Liver (tissue), 7 donors: ENCODE measurements at regions not wholly inside any gene's neighbourhood (a gene's known extent, or its start where the extent isn't known, plus 50 kb on each side); places are given as distances from the start of the nearest gene placed in this dataset.

Source experiments
- DNase-seq: peaks from one replicate; pipeline ENCODE4 v3.0.0-alpha.2; 2017; ENCODE audit warnings: low spot score
- H3K27ac ChIP-seq, 2 donors: one replicate each; pipeline ENCODE4 v1.7.0; 2013; ENCODE audit warnings: inconsistent platforms in 2 of 2, low read length in 2 of 2, control low read depth in 1 of 2, low read depth in 1 of 2, mild to moderate bottlenecking in 1 of 2
- H3K27me3 ChIP-seq, 4 donors: one replicate each; pipeline versions ENCODE4 v1.6.1 to v1.7.0; 2013; ENCODE audit warnings: low read length in 3 of 4, inconsistent platforms in 1 of 4, mild to moderate bottlenecking in 1 of 4, moderate library complexity in 1 of 4; ENCODE audit not compliant: control insufficient read depth in 4 of 4, insufficient read depth in 4 of 4
- H3K36me3 ChIP-seq, 4 donors: one replicate each; pipeline versions ENCODE4 v1.6.1 to v1.7.0; 2013; ENCODE audit warnings: low read length in 3 of 4, mild to moderate bottlenecking in 3 of 4, low read depth in 1 of 4, moderate library complexity in 1 of 4; ENCODE audit not compliant: control insufficient read depth in 4 of 4, insufficient read depth in 3 of 4
- H3K4me1 ChIP-seq, 4 donors: one replicate each; pipeline versions ENCODE4 v1.6.1 to v1.7.0; 2013; ENCODE audit warnings: low read length in 3 of 4, mild to moderate bottlenecking in 3 of 4, moderate library complexity in 1 of 4; ENCODE audit not compliant: control insufficient read depth in 4 of 4, insufficient read depth in 4 of 4
- H3K4me3 ChIP-seq, 3 donors: one replicate each; pipeline versions ENCODE4 v1.6.1 to v1.7.0; 2013; ENCODE audit warnings: low read length in 3 of 3, control low read depth in 1 of 3, low read depth in 1 of 3, mild to moderate bottlenecking in 1 of 3
- H3K9ac ChIP-seq, 2 donors: one replicate each; pipeline ENCODE4 v1.7.0; 2013; ENCODE audit warnings: low read length in 2 of 2, mild to moderate bottlenecking in 2 of 2, moderate library complexity in 2 of 2, control low read depth in 1 of 2, low read depth in 1 of 2
- H3K9me3 ChIP-seq, 4 donors: one replicate each; pipeline versions ENCODE4 v1.6.1 to v1.7.0; 2013; ENCODE audit warnings: low read length in 3 of 4; ENCODE audit not compliant: control insufficient read depth in 4 of 4
- EGR1 ChIP-seq, 2 donors: IDR thresholded peaks; 2 replicates each; pipeline ENCODE4 v1.6.1; 2016 to 2018; ENCODE audit warnings: antibody characterized with exemption in 2 of 2, low read depth in 2 of 2
- FOXA1 ChIP-seq: IDR thresholded peaks from 2 replicates; pipeline ENCODE4 v1.6.1; 2016; ENCODE audit warnings: antibody characterized with exemption
- FOXA2 ChIP-seq: IDR thresholded peaks from 2 replicates; pipeline ENCODE4 v1.6.1; 2016; ENCODE audit warnings: antibody characterized with exemption
- GABPA ChIP-seq, 2 donors: IDR thresholded peaks in 1 of 2; conservative IDR thresholded peaks in 1 of 2; 2 replicates each; pipeline ENCODE4 v1.6.1; 2016; ENCODE audit warnings: antibody characterized with exemption in 2 of 2, mild to moderate bottlenecking in 1 of 2, moderate library complexity in 1 of 2
- HNF4A ChIP-seq, 2 donors: conservative IDR thresholded peaks; 2 replicates each; pipeline ENCODE4 v1.6.1; 2016; ENCODE audit warnings: antibody characterized with exemption in 2 of 2, mild to moderate bottlenecking in 2 of 2
- HNF4G ChIP-seq: IDR thresholded peaks from 2 replicates; pipeline ENCODE4 v1.6.1; 2016; ENCODE audit warnings: antibody characterized with exemption
- JUND ChIP-seq, 2 donors: IDR thresholded peaks; 2 replicates each; pipeline ENCODE4 v1.6.1; 2016; ENCODE audit warnings: antibody characterized with exemption in 2 of 2
- MAX ChIP-seq: IDR thresholded peaks from 2 replicates; pipeline ENCODE4 v1.6.1; 2016; ENCODE audit warnings: antibody characterized with exemption
- NR2F2 ChIP-seq: IDR thresholded peaks from 2 replicates; pipeline ENCODE4 v1.6.1; 2016; ENCODE audit warnings: antibody characterized with exemption
- RAD21 ChIP-seq, 2 donors: IDR thresholded peaks; 2 replicates each; pipeline ENCODE4 v1.6.1; 2016; ENCODE audit warnings: antibody characterized with exemption in 2 of 2, mild to moderate bottlenecking in 2 of 2
- REST ChIP-seq: IDR thresholded peaks from 2 replicates; pipeline ENCODE4 v1.6.1; 2016; ENCODE audit warnings: antibody characterized with exemption, mild to moderate bottlenecking
- RXRA ChIP-seq, 2 donors: IDR thresholded peaks; 2 replicates each; pipeline ENCODE4 v1.6.1; 2017 to 2018; ENCODE audit warnings: antibody characterized with exemption in 2 of 2, mild to moderate bottlenecking in 1 of 2
- SP1 ChIP-seq: IDR thresholded peaks from 2 replicates; pipeline ENCODE4 v1.6.1; 2018; ENCODE audit warnings: antibody characterized with exemption, mild to moderate bottlenecking
- TAF1 ChIP-seq: conservative IDR thresholded peaks from 2 replicates; pipeline ENCODE4 v1.6.1; 2016; ENCODE audit warnings: antibody characterized with exemption, mild to moderate bottlenecking
- YY1 ChIP-seq: IDR thresholded peaks from 2 replicates; pipeline ENCODE4 v1.6.1; 2016; ENCODE audit warnings: antibody characterized with exemption, mild to moderate bottlenecking
- ZBTB33 ChIP-seq: IDR thresholded peaks from 2 replicates; pipeline ENCODE4 v1.6.1; 2016; ENCODE audit warnings: antibody characterized with exemption
- WGBS: extraction: QIAGEN DNeasy Blood & Tissue Kit; methylation state at CpG from one replicate; pipeline ENCODE4 v1.1.7; 2013; 5-methylcytosine and 5-hydroxymethylcytosine counted together
- TF ChIP-seq, protein P1 (sequence below): IDR thresholded peaks from 2 replicates; pipeline ENCODE4 v1.6.1; 2016; ENCODE audit warnings: antibody characterized with exemption
- donor health status: healthy.
- donor health status: healthy.
- donor health status: healthy.
- donor health status: healthy.

DNA sequence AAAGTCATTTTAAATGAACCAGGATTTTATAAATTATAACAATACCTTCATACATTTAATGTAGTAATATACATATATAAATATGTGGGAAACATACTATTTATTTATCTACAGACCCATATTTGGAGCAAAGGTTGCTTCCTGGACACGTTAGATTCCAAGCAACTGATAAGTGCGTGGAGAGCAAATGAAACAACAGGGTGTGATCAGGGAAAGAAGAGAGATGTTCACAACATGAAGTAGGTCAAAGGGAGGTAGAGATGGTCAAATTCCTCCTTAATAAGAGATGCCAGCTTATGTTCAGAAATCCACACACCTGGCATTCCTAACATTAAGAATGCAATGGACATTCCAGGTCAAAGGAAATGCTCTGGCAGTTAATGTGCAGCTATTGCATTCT is 53.1 kb upstream of the HPGD start:
- TF ChIP-seq FOXA2 (no peak), SP1 (no peak), REST (no peak), EGR1 (IDR thresholded peaks at IDR 0.05; ENCODE audit: low read depth in 2 of 2) (no peak), YY1 (no peak), HNF4A (conservative IDR thresholded peaks at IDR 0.05) (no peak), NR2F2 (no peak), HNF4G (no peak), TAF1 (no peak), GABPA (IDR thresholded peaks at IDR 0.05 in 1 of 2, conservative IDR thresholded peaks at IDR 0.05 in 1 of 2) (no peak), MAX (no peak), FOXA1 (no peak), ZBTB33 (no peak), RXRA (IDR thresholded peaks at IDR 0.05) (no peak), RAD21 (IDR thresholded peaks at IDR 0.05) (no peak), JUND (IDR thresholded peaks at IDR 0.05) (no peak)
- TF ChIP-seq, protein P1, sequence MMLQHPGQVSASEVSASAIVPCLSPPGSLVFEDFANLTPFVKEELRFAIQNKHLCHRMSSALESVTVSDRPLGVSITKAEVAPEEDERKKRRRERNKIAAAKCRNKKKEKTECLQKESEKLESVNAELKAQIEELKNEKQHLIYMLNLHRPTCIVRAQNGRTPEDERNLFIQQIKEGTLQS, result no peak
- Histone ChIP-seq H3K9me3 (no peaks in the 10 kb centered on the region), H3K9ac (no peak overlapping the region), H3K27me3 (no peaks in the 10 kb centered on the region), H3K36me3 (no peaks in the 10 kb centered on the region), H3K4me1 (no peaks in the 10 kb centered on the region), H3K27ac (no peak overlapping the region), H3K4me3 (no peak overlapping the region)
- DNase-seq, result no peak
- WGBS, result 50% methylated on average over 2 of the region's 2 CpGs
